OCI-LY3 (cell line): ENCODE measurements at regions not wholly inside any gene's neighbourhood (a gene's known extent, or its start where the extent isn't known, plus 50 kb on each side); places are given as distances from the start of the nearest gene placed in this dataset.

ENCODE experiments used
- H2AFZ ChIP-seq: fragments of 200-600, 300-600 bp; shearing (Covaris generic); 2 replicates; pipeline ENCODE4 v1.6.0; 2014; ENCODE audit warnings: antibody characterized with exemption, low read depth, low read length
- H3K27ac ChIP-seq: fragments of 200-600, 300-600 bp; sonication (generic); 2 replicates; pipeline ENCODE4 v1.5.1; 2014; ENCODE audit warnings: mild to moderate bottlenecking, low read length, moderate library complexity, mixed read lengths
- H3K27me3 ChIP-seq: fragments of 200-600, 300-600 bp; sonication (generic); 2 replicates; pipeline ENCODE4 v1.6.1; 2014; ENCODE audit warnings: low read depth, low read length, mixed read lengths
- H3K36me3 ChIP-seq: fragments of 200-600, 300-600 bp; sonication (generic); replicated peaks from 2 replicates; pipeline ENCODE3; 2014; ENCODE audit warnings: low read depth, low read length, mixed read lengths
- H3K4me1 ChIP-seq: fragments of 300-600, 200-600 bp; sonication (generic); 2 replicates; pipeline ENCODE4 v1.6.1; 2014; ENCODE audit warnings: low read length, mixed read lengths
- H3K4me2 ChIP-seq: fragments of 200-600, 300-600 bp; sonication (generic); 2 replicates; pipeline ENCODE4 v1.6.1; 2014; ENCODE audit warnings: low read length, mixed read lengths
- H3K4me3 ChIP-seq: fragments of 300-600, 200-600 bp; sonication (generic); 2 replicates; pipeline ENCODE4 v1.5.1; 2014; ENCODE audit warnings: antibody characterized with exemption, mild to moderate bottlenecking, low read length, moderate library complexity
- H3K79me2 ChIP-seq: fragments of 300-600, 200-600 bp; shearing (Covaris generic); 2 replicates; pipeline ENCODE4 v1.6.1; 2014; ENCODE audit warnings: mild to moderate bottlenecking, low read length, mixed read lengths
- H3K9ac ChIP-seq: fragments of 300-600, 200-600 bp; shearing (Covaris generic); 2 replicates; pipeline ENCODE4 v1.6.0; 2014; ENCODE audit warnings: mild to moderate bottlenecking, low read length, moderate library complexity
- H3K9me3 ChIP-seq: fragments of 200-600, 300-600 bp; shearing (Covaris generic); 2 replicates; pipeline ENCODE4 v1.6.1; 2014; ENCODE audit warnings: low read length, mixed read lengths; ENCODE audit not compliant: insufficient read depth
- H4K20me1 ChIP-seq: fragments of 200-600, 300-600 bp; sonication (generic); 2 replicates; pipeline ENCODE4 v1.6.1; 2016; ENCODE audit warnings: low read length, mixed read lengths; ENCODE audit not compliant: insufficient read depth
- EZH2phosphoT487 ChIP-seq: fragments of 200-600 bp; shearing (Covaris generic); IDR thresholded peaks from 2 replicates; pipeline ENCODE4 v1.6.1; 2018; ENCODE audit warnings: antibody characterized with exemption, mixed run types, low read depth
- TF ChIP-seq, protein P1 (sequence below): fragments of 200-600, 300-600 bp; sonication (generic); IDR thresholded peaks from 2 replicates; pipeline ENCODE4 v1.5.1; 2014; ENCODE audit warnings: antibody characterized with exemption, low read length, low read depth

DNA sequence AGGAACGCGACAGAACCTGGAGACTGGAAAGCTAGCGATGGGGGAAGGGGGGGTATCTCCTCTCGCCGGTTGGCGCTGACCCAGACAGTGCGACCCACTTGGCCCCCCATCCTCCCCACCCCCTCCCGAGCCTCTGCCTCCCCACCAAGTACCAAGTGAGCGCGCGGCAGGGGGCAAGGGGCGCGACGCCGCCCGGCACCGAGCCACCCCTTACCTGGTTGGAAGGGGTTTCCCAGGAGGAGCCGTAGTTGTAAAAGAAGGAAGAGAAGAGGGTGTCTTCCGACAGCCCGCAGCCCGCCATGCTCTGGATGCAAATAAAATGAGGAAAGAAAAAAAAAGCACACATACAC, 112.2 kb downstream of the DHX15 start:
- H3K79me2 ChIP-seq = no peaks in the 10 kb centered on the region
- H3K4me2 ChIP-seq = peak overlapping the region; percentile 71
- no peaks in the 10 kb centered on the region for H3K27me3 ChIP-seq
- H3K4me1 ChIP-seq = 0 out of 2 replicates have a peak, but pooled peaks cover 5% of the 10 kb centered on the region
- H3K27ac ChIP-seq = no peak overlapping the region
- TF ChIP-seq, protein P1, sequence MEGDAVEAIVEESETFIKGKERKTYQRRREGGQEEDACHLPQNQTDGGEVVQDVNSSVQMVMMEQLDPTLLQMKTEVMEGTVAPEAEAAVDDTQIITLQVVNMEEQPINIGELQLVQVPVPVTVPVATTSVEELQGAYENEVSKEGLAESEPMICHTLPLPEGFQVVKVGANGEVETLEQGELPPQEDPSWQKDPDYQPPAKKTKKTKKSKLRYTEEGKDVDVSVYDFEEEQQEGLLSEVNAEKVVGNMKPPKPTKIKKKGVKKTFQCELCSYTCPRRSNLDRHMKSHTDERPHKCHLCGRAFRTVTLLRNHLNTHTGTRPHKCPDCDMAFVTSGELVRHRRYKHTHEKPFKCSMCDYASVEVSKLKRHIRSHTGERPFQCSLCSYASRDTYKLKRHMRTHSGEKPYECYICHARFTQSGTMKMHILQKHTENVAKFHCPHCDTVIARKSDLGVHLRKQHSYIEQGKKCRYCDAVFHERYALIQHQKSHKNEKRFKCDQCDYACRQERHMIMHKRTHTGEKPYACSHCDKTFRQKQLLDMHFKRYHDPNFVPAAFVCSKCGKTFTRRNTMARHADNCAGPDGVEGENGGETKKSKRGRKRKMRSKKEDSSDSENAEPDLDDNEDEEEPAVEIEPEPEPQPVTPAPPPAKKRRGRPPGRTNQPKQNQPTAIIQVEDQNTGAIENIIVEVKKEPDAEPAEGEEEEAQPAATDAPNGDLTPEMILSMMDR = no peak
- no peak for TF ChIP-seq EZH2phosphoT487
- H4K20me1 ChIP-seq = no peaks in the 10 kb centered on the region
- peak overlapping the region; percentile 68 for H2AFZ ChIP-seq
- no peaks in the 10 kb centered on the region for H3K9me3 ChIP-seq
- H3K36me3 ChIP-seq = no peaks in the 10 kb centered on the region
- H3K9ac ChIP-seq = peak overlapping the region; percentile 51
- peak overlapping the region; percentile 88 for H3K4me3 ChIP-seq

DNA sequence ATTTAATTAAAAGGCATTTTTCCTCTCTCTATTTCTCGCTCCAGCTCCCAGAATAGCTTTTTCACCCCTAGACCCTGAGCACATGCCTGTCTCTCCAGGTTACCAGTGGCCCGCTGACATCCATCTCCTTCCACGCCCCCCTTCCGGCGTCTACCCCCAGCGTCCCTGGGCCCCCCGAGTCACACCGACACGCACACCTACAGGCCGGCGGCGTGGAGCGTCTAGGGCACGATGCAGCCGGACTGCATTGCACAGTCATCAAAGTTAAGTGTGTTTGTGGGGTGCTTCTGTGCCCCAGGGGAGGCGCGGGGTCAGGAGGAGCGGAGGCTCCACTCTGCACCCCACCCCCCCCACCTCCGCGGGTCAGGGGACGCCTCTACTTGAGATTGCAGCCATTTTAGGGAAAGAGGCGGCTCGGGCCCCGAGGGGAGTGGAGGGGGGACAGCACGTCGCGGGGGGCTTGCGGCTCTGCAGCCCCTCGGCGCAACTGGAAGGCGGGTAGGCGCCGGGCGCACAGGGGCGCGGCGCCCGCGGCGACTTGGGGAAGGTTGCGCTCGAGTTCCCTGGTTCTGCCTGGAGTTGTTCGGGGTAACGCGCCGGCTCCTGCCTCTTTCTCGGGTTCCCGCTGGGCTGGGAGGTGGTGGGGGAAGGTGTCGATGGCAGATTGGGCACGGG, 112.7 kb downstream of the DHX15 start:
- no peaks in the 10 kb centered on the region for H3K9me3 ChIP-seq
- H3K79me2 ChIP-seq = no peaks in the 10 kb centered on the region
- no peak overlapping the region for H3K9ac ChIP-seq
- peak overlapping the region; percentile 71 for H3K4me2 ChIP-seq
- H4K20me1 ChIP-seq = no peaks in the 10 kb centered on the region
- TF ChIP-seq, protein P1 = no peak
- TF ChIP-seq EZH2phosphoT487 = no peak
- H3K4me1 ChIP-seq = 0 out of 2 replicates have a peak, but pooled peaks cover 5% of the 10 kb centered on the region
- H2AFZ ChIP-seq = no peak overlapping the region
- H3K36me3 ChIP-seq = no peaks in the 10 kb centered on the region
- peak overlapping the region; percentile 88 for H3K4me3 ChIP-seq
- H3K27ac ChIP-seq = no peak overlapping the region
- H3K27me3 ChIP-seq = no peaks in the 10 kb centered on the region

DNA sequence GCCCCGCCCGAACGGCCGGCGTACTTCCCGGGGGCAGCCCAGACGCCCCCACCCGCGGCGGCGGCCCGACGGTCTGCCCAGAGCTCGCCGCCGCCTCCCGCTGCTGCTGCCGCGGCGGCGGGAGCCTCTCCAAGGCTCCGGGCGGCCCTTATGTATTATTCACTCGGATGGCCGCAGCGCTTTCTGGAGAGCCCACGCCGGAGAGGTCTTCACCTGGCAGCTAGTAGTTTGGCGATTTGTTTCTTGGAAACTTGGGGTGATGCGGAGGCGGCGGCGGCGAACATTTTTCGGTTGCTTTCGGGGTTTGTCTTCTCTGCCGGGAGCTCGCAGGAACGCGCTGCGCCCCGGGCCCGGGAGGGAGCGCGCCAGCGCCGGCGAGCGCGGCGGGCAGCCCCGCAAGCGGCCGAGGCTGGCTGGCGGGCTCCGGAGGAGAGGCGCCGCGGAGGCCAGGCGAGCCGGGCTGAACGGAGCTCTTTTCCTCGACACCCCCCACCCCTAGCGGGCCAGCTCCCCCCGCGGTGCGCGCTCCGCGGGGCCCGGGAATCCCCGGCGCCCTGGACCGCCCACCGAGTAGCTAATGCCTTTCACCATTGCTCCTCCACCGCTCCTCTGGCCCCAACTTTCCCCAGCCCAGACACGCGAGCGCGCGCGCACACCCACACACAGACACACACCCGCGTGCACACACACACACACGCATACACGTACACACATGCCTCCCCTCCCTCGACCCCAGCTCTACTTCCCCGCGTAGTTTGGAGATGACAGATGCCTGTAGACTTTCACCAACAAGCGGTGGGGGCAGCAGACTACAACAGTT, 113.5 kb downstream of the DHX15 start:
- no peaks in the 10 kb centered on the region for H4K20me1 ChIP-seq
- TF ChIP-seq EZH2phosphoT487 = no peak
- TF ChIP-seq, protein P1 = no peak
- H3K4me2 ChIP-seq = peak overlapping the region; percentile 71
- peak overlapping the region; percentile 88 for H3K4me3 ChIP-seq
- no peak overlapping the region for H2AFZ ChIP-seq
- H3K9me3 ChIP-seq = no peaks in the 10 kb centered on the region
- H3K27me3 ChIP-seq = no peaks in the 10 kb centered on the region
- H3K27ac ChIP-seq = no peak overlapping the region
- no peaks in the 10 kb centered on the region for H3K79me2 ChIP-seq
- no peaks in the 10 kb centered on the region for H3K36me3 ChIP-seq
- no peak overlapping the region for H3K9ac ChIP-seq
- 0 out of 2 replicates have a peak, but pooled peaks cover 5% of the 10 kb centered on the region for H3K4me1 ChIP-seq

DNA sequence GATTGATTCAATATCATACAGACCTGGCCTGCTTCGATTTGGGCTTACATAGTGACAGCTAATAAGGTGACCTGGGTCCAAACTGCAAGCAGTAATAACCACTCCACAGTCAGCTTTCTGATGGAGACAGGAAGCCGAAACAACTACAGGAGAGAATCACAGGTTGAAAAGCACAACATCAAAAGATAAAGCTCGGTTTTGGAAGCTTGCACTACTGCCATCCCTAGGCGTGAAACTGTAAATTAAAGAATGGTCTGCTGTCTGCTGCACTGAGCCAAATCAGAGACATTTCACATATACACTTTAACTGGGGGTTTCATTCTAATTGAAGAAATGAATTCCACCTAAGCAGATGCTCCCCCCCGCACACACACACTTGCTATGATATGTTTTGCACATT, 116.3 kb downstream of the DHX15 start:
- no peak overlapping the region for H3K27ac ChIP-seq
- no peak overlapping the region for H2AFZ ChIP-seq
- TF ChIP-seq, protein P1 = no peak
- TF ChIP-seq EZH2phosphoT487 = no peak

More for the DNA sequence above, 116.3 kb downstream of the DHX15 start:
- H4K20me1 ChIP-seq = no peaks in the 10 kb centered on the region
- H3K4me1 ChIP-seq = no peaks in the 10 kb centered on the region
- H3K4me3 ChIP-seq = no peak overlapping the region
- H3K9me3 ChIP-seq = no peaks in the 10 kb centered on the region
- H3K79me2 ChIP-seq = no peaks in the 10 kb centered on the region
- no peak overlapping the region for H3K4me2 ChIP-seq
- H3K9ac ChIP-seq = no peak overlapping the region
- H3K27me3 ChIP-seq = no peaks in the 10 kb centered on the region
- no peaks in the 10 kb centered on the region for H3K36me3 ChIP-seq
